ENCODE measurements at regions not wholly inside any gene's neighbourhood (a gene's known extent, or its start where the extent isn't known, plus 50 kb on each side); places are given as distances from the start of the nearest gene placed in this dataset.
A peak's percentile ranks its signal among the peaks of the same experiment; 100 is the strongest.

DNA sequence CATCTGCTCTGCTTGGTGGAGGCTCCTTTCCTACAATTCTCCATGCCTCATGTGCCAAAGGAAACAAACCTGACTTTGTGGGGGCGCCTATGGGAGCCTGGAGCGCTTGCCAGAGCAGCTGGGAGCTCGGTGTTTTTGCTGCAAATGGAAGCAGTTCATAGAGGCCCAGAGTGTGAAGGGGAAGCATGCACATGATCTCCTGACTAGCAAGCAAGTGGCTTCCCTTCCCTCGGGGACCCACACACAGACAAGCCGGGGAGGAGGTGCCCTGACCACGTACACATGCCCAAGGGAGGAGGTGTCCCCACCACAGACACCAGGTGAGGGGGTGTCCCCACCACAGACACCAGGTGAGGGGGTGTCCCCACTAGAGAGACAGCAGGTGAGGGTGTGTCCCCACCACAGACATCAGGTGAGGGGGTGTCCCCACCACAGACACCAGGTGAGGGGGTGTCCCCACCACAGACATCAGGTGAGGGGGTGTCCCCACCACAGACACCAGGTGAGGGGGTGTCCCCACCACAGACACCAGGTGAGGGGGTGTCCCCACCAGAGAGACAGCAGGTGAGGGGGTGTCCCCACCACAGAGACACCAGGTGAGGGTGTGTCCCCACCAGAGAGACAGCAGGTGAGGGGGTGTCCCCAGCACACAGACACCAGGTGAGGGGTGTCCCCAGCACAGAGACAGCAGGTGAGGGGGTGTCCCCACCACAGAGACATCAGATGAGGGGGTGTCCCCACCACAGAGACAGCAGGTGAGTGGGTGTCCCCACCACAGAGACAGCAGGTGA, 106.8 kb downstream of the CRYAA start:
- H3K27ac Mint-ChIP-seq, result no peak overlapping the region
- H3K9me3 Mint-ChIP-seq, result no peaks in the 10 kb centered on the region
- intact Hi-C loops (cut with DNase I, micrococcal nuclease), result no loop called here
- H3K27me3 ChIP-seq (ENCODE audit: control insufficient read depth in 1 of 2, insufficient read depth in 2 of 2, low read length in 2 of 2), result peaks cover 33 to 34% of the 10 kb centered on the region in 2 experiments
- DNase-seq (peak in 2 of 14 experiments; percentile 19 to 52), ATAC-seq (ENCODE audit: poor library complexity) (no peak)
- ChIA-PET CTCF (no interaction called here), POLR2A (no interaction called here)
- peaks cover 0 to 17% of the 10 kb centered on the region in 2 experiments for H3K9me3 ChIP-seq (ENCODE audit: control insufficient read depth in 1 of 2, insufficient read depth in 1 of 2, low read length in 2 of 2)
- H3K4me1 Mint-ChIP-seq (ENCODE audit: low read depth), result no peaks in the 10 kb centered on the region
- TF ChIP-seq CTCF (IDR thresholded peaks at IDR 0.05), result no peak
- no peaks in the 10 kb centered on the region for H3K36me3 Mint-ChIP-seq (ENCODE audit: low read depth)
- no peak overlapping the region for H3K4me3 ChIP-seq (ENCODE audit: low read length)
- H3K36me3 ChIP-seq (ENCODE audit: insufficient read depth, low read length), result no peaks in the 10 kb centered on the region
- H3K27me3 Mint-ChIP-seq, result peaks cover 18% of the 10 kb centered on the region
- no peak overlapping the region for H3K27ac ChIP-seq (ENCODE audit: low read depth in 1 of 2, low read length in 2 of 2)
- no peak overlapping the region for H3K4me3 Mint-ChIP-seq
- H3K4me1 ChIP-seq (ENCODE audit: insufficient read depth, low read length), result no peaks in the 10 kb centered on the region

- Histone ChIP-seq H3K27me3 (ENCODE audit: control insufficient read depth in 1 of 2, insufficient read depth in 2 of 2, low read length in 2 of 2) (peaks cover 33 to 34% of the 10 kb centered on the region in 2 experiments), H3K36me3 (ENCODE audit: insufficient read depth, low read length) (no peaks in the 10 kb centered on the region), H3K4me3 (ENCODE audit: low read length) (no peak overlapping the region), H3K9me3 (ENCODE audit: control insufficient read depth in 1 of 2, insufficient read depth in 1 of 2, low read length in 2 of 2) (peaks cover 0 to 17% of the 10 kb centered on the region in 2 experiments), H3K4me1 (ENCODE audit: insufficient read depth, low read length) (no peaks in the 10 kb centered on the region), H3K27ac (ENCODE audit: low read depth in 1 of 2, low read length in 2 of 2) (no peak overlapping the region)
- Mint-ChIP-seq H3K9me3 (no peaks in the 10 kb centered on the region), H3K4me3 (no peak overlapping the region), H3K27me3 (peaks cover 18% of the 10 kb centered on the region), H3K4me1 (ENCODE audit: low read depth) (no peaks in the 10 kb centered on the region), H3K27ac (no peak overlapping the region), H3K36me3 (ENCODE audit: low read depth) (no peaks in the 10 kb centered on the region)
- POLR2A ChIA-PET, result no interaction called here
- TF ChIP-seq CTCF (IDR thresholded peaks at IDR 0.05), result no peak
- ATAC-seq (ENCODE audit: poor library complexity), result no peak
- intact Hi-C loops (cut with DNase I, micrococcal nuclease), result no loop called here
- DNase-seq, result no peak
- CTCF ChIA-PET, result no interaction called here
Observed at GRCh38 chr21:43274946-43275310, 106.1 kb downstream of the CRYAA start.

- Histone ChIP-seq H3K4me1 (ENCODE audit: insufficient read depth, low read length) (no peaks in the 10 kb centered on the region), H3K4me3 (ENCODE audit: low read length) (no peak overlapping the region), H3K27me3 (ENCODE audit: control insufficient read depth in 1 of 2, insufficient read depth in 2 of 2, low read length in 2 of 2) (peaks cover 33 to 34% of the 10 kb centered on the region in 2 experiments), H3K36me3 (ENCODE audit: insufficient read depth, low read length) (no peaks in the 10 kb centered on the region), H3K9me3 (ENCODE audit: control insufficient read depth in 1 of 2, insufficient read depth in 1 of 2, low read length in 2 of 2) (peaks cover 0 to 17% of the 10 kb centered on the region in 2 experiments), H3K27ac (ENCODE audit: low read depth in 1 of 2, low read length in 2 of 2) (no peak overlapping the region)
- ATAC-seq (ENCODE audit: poor library complexity), result no peak
- H3K9me3 Mint-ChIP-seq, result no peaks in the 10 kb centered on the region
- H3K4me1 Mint-ChIP-seq (ENCODE audit: low read depth), result no peaks in the 10 kb centered on the region
- intact Hi-C loops (cut with DNase I, micrococcal nuclease), result no loop called here
- no peaks in the 10 kb centered on the region for H3K36me3 Mint-ChIP-seq (ENCODE audit: low read depth)
- POLR2A ChIA-PET, result no interaction called here
- no peak for TF ChIP-seq CTCF (IDR thresholded peaks at IDR 0.05)
- DNase-seq, result no peak
- CTCF ChIA-PET, result no interaction called here
- H3K27ac Mint-ChIP-seq, result no peak overlapping the region
- no peak overlapping the region for H3K4me3 Mint-ChIP-seq
- H3K27me3 Mint-ChIP-seq, result peaks cover 18% of the 10 kb centered on the region
Observed at GRCh38 chr21:43274022-43274945, 105.5 kb downstream of the CRYAA start.
